ENCODE measurements at regions not wholly inside any gene's neighbourhood (a gene's known extent, or its start where the extent isn't known, plus 50 kb on each side); places are given as distances from the start of the nearest gene placed in this dataset.

GRCh38 chr20:52402950-52403349, 211.4 kb upstream of the ZFP64 start:
- Mint-ChIP-seq H3K36me3 (ENCODE audit: insufficient read depth) (no peaks in the 10 kb centered on the region), H3K4me1 (ENCODE audit: low read depth) (no peaks in the 10 kb centered on the region), H3K27me3 (peaks cover 29% of the 10 kb centered on the region), H3K4me3 (ENCODE audit: low read depth) (no peak overlapping the region), H3K9me3 (ENCODE audit: low read depth) (no peaks in the 10 kb centered on the region), H3K27ac (no peak overlapping the region)
- no peak for TF ChIP-seq CTCF (IDR thresholded peaks at IDR 0.05; ENCODE audit: unreplicated experiment)
- no peak for DNase-seq (ENCODE audit: low spot score, unreplicated experiment)

GRCh38 chr20:52402514-52402913, 210.9 kb upstream of the ZFP64 start:
- H3K27me3 Mint-ChIP-seq = peaks cover 31% of the 10 kb centered on the region
- H3K4me3 Mint-ChIP-seq (ENCODE audit: low read depth) = no peak overlapping the region
- no peaks in the 10 kb centered on the region for H3K36me3 Mint-ChIP-seq (ENCODE audit: insufficient read depth)
- no peak for DNase-seq (ENCODE audit: low spot score, unreplicated experiment)
- no peak overlapping the region for H3K27ac Mint-ChIP-seq
- H3K9me3 Mint-ChIP-seq (ENCODE audit: low read depth) = no peaks in the 10 kb centered on the region
- no peaks in the 10 kb centered on the region for H3K4me1 Mint-ChIP-seq (ENCODE audit: low read depth)
- TF ChIP-seq CTCF (IDR thresholded peaks at IDR 0.05; ENCODE audit: unreplicated experiment) = no peak

GRCh38 chr20:52401431-52401830, 209.9 kb upstream of the ZFP64 start:
- Mint-ChIP-seq H3K9me3 (ENCODE audit: low read depth) (no peaks in the 10 kb centered on the region), H3K4me3 (ENCODE audit: low read depth) (no peak overlapping the region), H3K27ac (no peak overlapping the region), H3K36me3 (ENCODE audit: insufficient read depth) (no peaks in the 10 kb centered on the region), H3K27me3 (peaks cover 31% of the 10 kb centered on the region), H3K4me1 (ENCODE audit: low read depth) (no peaks in the 10 kb centered on the region)
- no peak for TF ChIP-seq CTCF (IDR thresholded peaks at IDR 0.05; ENCODE audit: unreplicated experiment)
- DNase-seq (ENCODE audit: low spot score, unreplicated experiment) = no peak

GRCh38 chr20:52399352-52399751, 207.8 kb upstream of the ZFP64 start:
- no peaks in the 10 kb centered on the region for H3K9me3 Mint-ChIP-seq (ENCODE audit: low read depth)
- H3K4me1 Mint-ChIP-seq (ENCODE audit: low read depth) = no peaks in the 10 kb centered on the region
- no peaks in the 10 kb centered on the region for H3K36me3 Mint-ChIP-seq (ENCODE audit: insufficient read depth)
- H3K27me3 Mint-ChIP-seq = peaks cover 31% of the 10 kb centered on the region
- no peak overlapping the region for H3K27ac Mint-ChIP-seq
- DNase-seq (ENCODE audit: low spot score, unreplicated experiment) = no peak
- TF ChIP-seq CTCF (IDR thresholded peaks at IDR 0.05; ENCODE audit: unreplicated experiment) = no peak
- no peak overlapping the region for H3K4me3 Mint-ChIP-seq (ENCODE audit: low read depth)

GRCh38 chr20:52389606-52390005, 198.0 kb upstream of the ZFP64 start:
- Mint-ChIP-seq H3K27me3 (no peaks in the 10 kb centered on the region), H3K27ac (no peak overlapping the region), H3K36me3 (ENCODE audit: insufficient read depth) (no peaks in the 10 kb centered on the region), H3K4me3 (ENCODE audit: low read depth) (no peak overlapping the region), H3K9me3 (ENCODE audit: low read depth) (no peaks in the 10 kb centered on the region), H3K4me1 (ENCODE audit: low read depth) (no peaks in the 10 kb centered on the region)
- DNase-seq (ENCODE audit: low spot score, unreplicated experiment) = no peak
- no peak for TF ChIP-seq CTCF (IDR thresholded peaks at IDR 0.05; ENCODE audit: unreplicated experiment)
